T-cell (primary cell): ENCODE measurements at regions not wholly inside any gene's neighbourhood (a gene's known extent, or its start where the extent isn't known, plus 50 kb on each side); places are given as distances from the start of the nearest gene placed in this dataset.
"Not testable (repeated sequence)": the region's sequence is repeated elsewhere in the genome, so short reads cannot be mapped to it uniquely, and the experiment has no call there.

ENCODE experiments used
- ATAC-seq, 4 experiments: fragments of 200-7000 bp in 3 of 4; fragments of 150-1000 bp in 1 of 4; cut with Tn5 transposase; replicated peaks in 1 of 4; 1 replicate in 3 of 4; 2 replicates in 1 of 4; pipeline ENCODE4 v1.10.0; 2021; ENCODE audit warnings: moderate library complexity in 3 of 4, mild to moderate bottlenecking in 2 of 4, moderate number of reproducible peaks in 1 of 4
- CTCF ChIA-PET, 2 donors: fragments of 300-600 bp; sonication (Branson Sonifier 250); formaldehyde crosslinking; loops; one replicate each; lab custom pipeline; 2022; ENCODE audit warnings: antibody characterized with exemption in 2 of 2; lab: Charles Lee
- POLR2A ChIA-PET, 2 donors: fragments of 300-600 bp; sonication (Branson Sonifier 250); formaldehyde crosslinking; loops; one replicate each; lab custom pipeline; 2022; ENCODE audit warnings: antibody characterized with exemption in 2 of 2; lab: Charles Lee
- DNase-seq, 35 experiments: peaks; one replicate each; pipeline versions ENCODE4 v3.0.0 to v3.0.0-alpha.2; 2013 to 2023
- H3K27ac ChIP-seq: one replicate; pipeline ENCODE4 v1.5.1; 2013; ENCODE audit warnings: low read length
- H3K27me3 ChIP-seq, 2 experiments: replicated peaks in 1 of 2; 1 replicate in 1 of 2; 2 replicates in 1 of 2; pipeline versions ENCODE4 v1.6.1 to v1.7.0; 2013; ENCODE audit warnings: low read length in 1 of 2, mixed read lengths in 1 of 2; ENCODE audit not compliant: control insufficient read depth in 2 of 2, insufficient read depth in 2 of 2; ENCODE audit errors: extremely low read depth in 1 of 2
- H3K36me3 ChIP-seq, 2 donors: 1 replicate in 1 of 2; 2 replicates in 1 of 2; pipeline versions ENCODE4 v1.6.1 to v1.7.0; 2013; ENCODE audit warnings: low read length in 1 of 2; ENCODE audit not compliant: control insufficient read depth in 2 of 2, insufficient read depth in 1 of 2; ENCODE audit errors: extremely low read depth in 1 of 2
- H3K4me1 ChIP-seq, 2 experiments: 1 replicate in 1 of 2; 2 replicates in 1 of 2; pipeline versions ENCODE4 v1.6.1 to v1.7.0; 2013; ENCODE audit warnings: low read length in 2 of 2, mixed read lengths in 1 of 2; ENCODE audit not compliant: insufficient read depth in 2 of 2, control insufficient read depth in 1 of 2; ENCODE audit errors: extremely low read depth in 1 of 2
- H3K4me3 ChIP-seq, 2 donors: 1 replicate in 1 of 2; 2 replicates in 1 of 2; pipeline versions ENCODE4 v1.5.1 to v1.7.0; 2013; ENCODE audit warnings: mild to moderate bottlenecking in 2 of 2, low read length in 1 of 2, moderate library complexity in 1 of 2; ENCODE audit not compliant: control insufficient read depth in 1 of 2; ENCODE audit errors: extremely low read depth in 1 of 2
- H3K9me3 ChIP-seq: 2 replicates; pipeline ENCODE4 v1.7.0; 2013
- H3K27ac Mint-ChIP-seq, 2 donors: one replicate each; pipeline ENCODE4 v1.8.0; 2020 to 2021; ENCODE audit warnings: mild to moderate bottlenecking in 2 of 2, mixed read lengths in 2 of 2
- H3K27me3 Mint-ChIP-seq, 2 donors: one replicate each; pipeline ENCODE4 v1.8.0; 2021 to 2022; ENCODE audit warnings: mixed read lengths in 2 of 2
- H3K36me3 Mint-ChIP-seq: one replicate; pipeline ENCODE4 v1.8.0; 2021; ENCODE audit warnings: mixed read lengths
- H3K4me1 Mint-ChIP-seq, 3 donors: one replicate each; pipeline ENCODE4 v1.8.0; 2020 to 2022; ENCODE audit warnings: mixed read lengths in 3 of 3, mild to moderate bottlenecking in 1 of 3
- H3K4me3 Mint-ChIP-seq, 3 donors: one replicate each; pipeline ENCODE4 v1.8.0; 2020 to 2022; ENCODE audit warnings: mild to moderate bottlenecking in 3 of 3, mixed read lengths in 3 of 3, moderate library complexity in 3 of 3
- H3K9me3 Mint-ChIP-seq, 3 donors: one replicate each; pipeline ENCODE4 v1.8.0; 2020 to 2022; ENCODE audit warnings: mixed read lengths in 3 of 3
- WGBS: methylation state at CpG from one replicate; pipeline ENCODE4 v1.1.5; 2013; ENCODE audit warnings: missing lambda C conversion rate; ENCODE audit not compliant: insufficient coverage; 5-methylcytosine and 5-hydroxymethylcytosine counted together

- H3K27me3 Mint-ChIP-seq, ATAC-seq, H3K4me1 ChIP-seq, DNase-seq, H3K4me3 Mint-ChIP-seq, H3K4me3 ChIP-seq, CTCF ChIA-PET, H3K27me3 ChIP-seq, H3K4me1 Mint-ChIP-seq, H3K36me3 Mint-ChIP-seq, H3K27ac Mint-ChIP-seq, H3K27ac ChIP-seq, H3K36me3 ChIP-seq, H3K9me3 ChIP-seq: not testable (repeated sequence)
- POLR2A ChIA-PET = interaction anchor here in 1 of 2 donors (0.6 kb wide), 1 partner anchor 16 kb away, joined by 4 read pairs; no protein-coding TSS in a partner anchor
- H3K9me3 Mint-ChIP-seq = peaks cover 17 to 25% (median 17%) of the 10 kb centered on the region in 3 donors
These were observed 487.7 kb downstream of the CBLN4 start for GRCh38 chr20:55517584-55517983.

- Histone ChIP-seq H3K9me3 (no peaks in the 10 kb centered on the region), H3K4me1 (no peaks in the 10 kb centered on the region), H3K27me3 (no peaks in the 10 kb centered on the region), H3K4me3 (no peak overlapping the region), H3K36me3 (no peaks in the 10 kb centered on the region), H3K27ac (no peak overlapping the region)
- no peak for ATAC-seq
- H3K27me3 Mint-ChIP-seq = no peaks in the 10 kb centered on the region
- ChIA-PET CTCF (no interaction called here), POLR2A (no interaction called here)
- H3K36me3 Mint-ChIP-seq = no peaks in the 10 kb centered on the region
- peaks cover 9 to 16% (median 15%) of the 10 kb centered on the region in 3 donors for H3K9me3 Mint-ChIP-seq
- no peak for DNase-seq
- no peak overlapping the region for H3K4me3 Mint-ChIP-seq
- H3K27ac Mint-ChIP-seq = no peak overlapping the region
- H3K4me1 Mint-ChIP-seq = no peaks in the 10 kb centered on the region
- WGBS = no CpG with 5 or more reads among the region's 3 CpGs
These were observed 489.5 kb downstream of the CBLN4 start for GRCh38 chr20:55515832-55516231.

- Histone ChIP-seq H3K27ac (no peak overlapping the region), H3K4me3 (no peak overlapping the region), H3K27me3 (no peaks in the 10 kb centered on the region), H3K4me1 (no peaks in the 10 kb centered on the region), H3K36me3 (no peaks in the 10 kb centered on the region), H3K9me3 (no peaks in the 10 kb centered on the region)
- DNase-seq (no peak), ATAC-seq (no peak)
- Mint-ChIP-seq H3K4me3 (no peak overlapping the region), H3K27me3 (no peaks in the 10 kb centered on the region), H3K9me3 (peaks cover 5 to 14% (median 13%) of the 10 kb centered on the region in 3 donors), H3K36me3 (no peaks in the 10 kb centered on the region), H3K4me1 (no peaks in the 10 kb centered on the region), H3K27ac (no peak overlapping the region)
- whole genome bisulfite sequencing = no CpG with 5 or more reads among the region's 2 CpGs
- ChIA-PET POLR2A (no interaction called here), CTCF (interaction anchor here (0.6 kb wide), 2 partner anchors 51 to 690 kb away, joined by 3 read pairs; no protein-coding TSS in a partner anchor)
These were observed 490.8 kb downstream of the CBLN4 start for GRCh38 chr20:55514531-55514930.

GRCh38 chr20:55513954-55514353 lies 491.4 kb downstream of the CBLN4 start:
- Mint-ChIP-seq H3K4me1 (no peaks in the 10 kb centered on the region), H3K4me3 (no peak overlapping the region), H3K36me3 (no peaks in the 10 kb centered on the region), H3K27me3 (no peaks in the 10 kb centered on the region), H3K27ac (no peak overlapping the region), H3K9me3 (peaks cover 5 to 13% (median 10%) of the 10 kb centered on the region in 3 donors)
- ChIA-PET CTCF (no interaction called here), POLR2A (no interaction called here)
- Histone ChIP-seq H3K9me3 (no peaks in the 10 kb centered on the region), H3K36me3 (no peaks in the 10 kb centered on the region), H3K27me3 (no peaks in the 10 kb centered on the region), H3K4me3 (no peak overlapping the region), H3K4me1 (no peaks in the 10 kb centered on the region), H3K27ac (no peak overlapping the region)
- no CpG with 5 or more reads among the region's 4 CpGs for WGBS
- no peak for DNase-seq
- ATAC-seq = no peak

GRCh38 chr20:55500130-55500529 lies 505.2 kb downstream of the CBLN4 start:
- CTCF ChIA-PET = no interaction called here

GRCh38 chr20:55488593-55488992 lies 516.7 kb downstream of the CBLN4 start:
- Mint-ChIP-seq H3K27ac (no peak overlapping the region), H3K9me3 (peaks cover 8 to 31% (median 18%) of the 10 kb centered on the region in 3 donors), H3K36me3 (no peaks in the 10 kb centered on the region), H3K27me3 (no peaks in the 10 kb centered on the region), H3K4me3 (no peak overlapping the region), H3K4me1 (no peaks in the 10 kb centered on the region)
- POLR2A ChIA-PET = no interaction called here
- H3K4me3 ChIP-seq = no peak overlapping the region
- H3K9me3 ChIP-seq = no peaks in the 10 kb centered on the region
- H3K27me3 ChIP-seq = no peaks in the 10 kb centered on the region
- DNase-seq = no peak
- H3K27ac ChIP-seq = no peak overlapping the region
- ATAC-seq = no peak
- no CpG with 5 or more reads among the region's 1 CpG for WGBS
- H3K36me3 ChIP-seq = no peaks in the 10 kb centered on the region
- H3K4me1 ChIP-seq = no peaks in the 10 kb centered on the region
- CTCF ChIA-PET = no interaction called here

More at GRCh38 chr20:55500130-55500529, 505.2 kb downstream of the CBLN4 start:
- no peak overlapping the region for H3K4me3 Mint-ChIP-seq
- H3K36me3 Mint-ChIP-seq = no peaks in the 10 kb centered on the region
- ATAC-seq (no peak), DNase-seq (no peak)
- 82% methylated on average over 4 of the region's 4 CpGs for WGBS
- H3K4me1 ChIP-seq = no peaks in the 10 kb centered on the region
- no peaks in the 10 kb centered on the region for H3K36me3 ChIP-seq
- no peaks in the 10 kb centered on the region for H3K27me3 Mint-ChIP-seq
- no peak overlapping the region for H3K4me3 ChIP-seq
- H3K27ac Mint-ChIP-seq = no peak overlapping the region
- no peaks in the 10 kb centered on the region for H3K27me3 ChIP-seq
- no peaks in the 10 kb centered on the region for H3K4me1 Mint-ChIP-seq
- no peak overlapping the region for H3K27ac ChIP-seq
- peaks cover 12 to 25% (median 18%) of the 10 kb centered on the region in 3 donors for H3K9me3 Mint-ChIP-seq
- POLR2A ChIA-PET = no interaction called here
- H3K9me3 ChIP-seq = no peaks in the 10 kb centered on the region
